Panc1 (cell line): ENCODE measurements at regions not wholly inside any gene's neighbourhood (a gene's known extent, or its start where the extent isn't known, plus 50 kb on each side); places are given as distances from the start of the nearest gene placed in this dataset.

Source experiments
- POLR2AphosphoS5 ChIP-seq: IDR thresholded peaks from 2 replicates; pipeline ENCODE4 v1.6.1; 2012; ENCODE audit warnings: mild to moderate bottlenecking, low read depth, low read length, moderate library complexity
- SIN3A ChIP-seq: IDR thresholded peaks from 2 replicates; pipeline ENCODE4 v1.6.1; 2012; ENCODE audit warnings: low read depth, mild to moderate bottlenecking, low read length, moderate library complexity, borderline replicate concordance; ENCODE audit not compliant: insufficient read depth
- TF ChIP-seq, protein P1 (sequence below): fragments of 450-650 bp; IDR thresholded peaks from 2 replicates; pipeline ENCODE4 v1.5.1; 2017; ENCODE audit warnings: mild to moderate bottlenecking
- TF ChIP-seq, protein P2 (sequence below), 2 experiments: IDR thresholded peaks; 2 replicates each; pipeline ENCODE4 v1.6.1; 2011 to 2012; ENCODE audit warnings: low read depth in 2 of 2, control low read depth in 1 of 2, low read length in 1 of 2, mild to moderate bottlenecking in 1 of 2, moderate library complexity in 1 of 2; ENCODE audit not compliant: insufficient read depth in 1 of 2

DNA sequence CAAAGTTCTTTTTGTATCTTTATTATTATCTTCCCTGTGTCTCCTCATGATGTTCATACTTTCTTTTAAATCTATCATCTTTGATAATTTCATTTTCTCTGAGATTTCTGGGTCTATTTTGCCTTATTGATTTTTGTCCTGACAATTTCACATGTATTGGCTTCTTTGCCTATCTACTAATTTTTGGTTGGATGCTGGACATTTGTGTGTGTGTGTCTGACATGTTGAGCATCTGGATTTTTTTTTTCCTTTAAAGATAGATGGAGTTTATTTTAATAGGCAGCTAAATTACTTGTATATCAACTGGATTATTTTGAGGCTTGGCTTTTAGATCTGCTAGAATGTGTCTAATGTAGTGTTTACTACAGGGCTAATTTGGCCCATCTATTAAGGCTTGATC is 178.0 kb upstream of the MOCS2 start:
- TF ChIP-seq, protein P1, sequence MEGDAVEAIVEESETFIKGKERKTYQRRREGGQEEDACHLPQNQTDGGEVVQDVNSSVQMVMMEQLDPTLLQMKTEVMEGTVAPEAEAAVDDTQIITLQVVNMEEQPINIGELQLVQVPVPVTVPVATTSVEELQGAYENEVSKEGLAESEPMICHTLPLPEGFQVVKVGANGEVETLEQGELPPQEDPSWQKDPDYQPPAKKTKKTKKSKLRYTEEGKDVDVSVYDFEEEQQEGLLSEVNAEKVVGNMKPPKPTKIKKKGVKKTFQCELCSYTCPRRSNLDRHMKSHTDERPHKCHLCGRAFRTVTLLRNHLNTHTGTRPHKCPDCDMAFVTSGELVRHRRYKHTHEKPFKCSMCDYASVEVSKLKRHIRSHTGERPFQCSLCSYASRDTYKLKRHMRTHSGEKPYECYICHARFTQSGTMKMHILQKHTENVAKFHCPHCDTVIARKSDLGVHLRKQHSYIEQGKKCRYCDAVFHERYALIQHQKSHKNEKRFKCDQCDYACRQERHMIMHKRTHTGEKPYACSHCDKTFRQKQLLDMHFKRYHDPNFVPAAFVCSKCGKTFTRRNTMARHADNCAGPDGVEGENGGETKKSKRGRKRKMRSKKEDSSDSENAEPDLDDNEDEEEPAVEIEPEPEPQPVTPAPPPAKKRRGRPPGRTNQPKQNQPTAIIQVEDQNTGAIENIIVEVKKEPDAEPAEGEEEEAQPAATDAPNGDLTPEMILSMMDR, result no peak
- TF ChIP-seq, protein P2, sequence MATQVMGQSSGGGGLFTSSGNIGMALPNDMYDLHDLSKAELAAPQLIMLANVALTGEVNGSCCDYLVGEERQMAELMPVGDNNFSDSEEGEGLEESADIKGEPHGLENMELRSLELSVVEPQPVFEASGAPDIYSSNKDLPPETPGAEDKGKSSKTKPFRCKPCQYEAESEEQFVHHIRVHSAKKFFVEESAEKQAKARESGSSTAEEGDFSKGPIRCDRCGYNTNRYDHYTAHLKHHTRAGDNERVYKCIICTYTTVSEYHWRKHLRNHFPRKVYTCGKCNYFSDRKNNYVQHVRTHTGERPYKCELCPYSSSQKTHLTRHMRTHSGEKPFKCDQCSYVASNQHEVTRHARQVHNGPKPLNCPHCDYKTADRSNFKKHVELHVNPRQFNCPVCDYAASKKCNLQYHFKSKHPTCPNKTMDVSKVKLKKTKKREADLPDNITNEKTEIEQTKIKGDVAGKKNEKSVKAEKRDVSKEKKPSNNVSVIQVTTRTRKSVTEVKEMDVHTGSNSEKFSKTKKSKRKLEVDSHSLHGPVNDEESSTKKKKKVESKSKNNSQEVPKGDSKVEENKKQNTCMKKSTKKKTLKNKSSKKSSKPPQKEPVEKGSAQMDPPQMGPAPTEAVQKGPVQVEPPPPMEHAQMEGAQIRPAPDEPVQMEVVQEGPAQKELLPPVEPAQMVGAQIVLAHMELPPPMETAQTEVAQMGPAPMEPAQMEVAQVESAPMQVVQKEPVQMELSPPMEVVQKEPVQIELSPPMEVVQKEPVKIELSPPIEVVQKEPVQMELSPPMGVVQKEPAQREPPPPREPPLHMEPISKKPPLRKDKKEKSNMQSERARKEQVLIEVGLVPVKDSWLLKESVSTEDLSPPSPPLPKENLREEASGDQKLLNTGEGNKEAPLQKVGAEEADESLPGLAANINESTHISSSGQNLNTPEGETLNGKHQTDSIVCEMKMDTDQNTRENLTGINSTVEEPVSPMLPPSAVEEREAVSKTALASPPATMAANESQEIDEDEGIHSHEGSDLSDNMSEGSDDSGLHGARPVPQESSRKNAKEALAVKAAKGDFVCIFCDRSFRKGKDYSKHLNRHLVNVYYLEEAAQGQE (IDR thresholded peaks at IDR 0.05; ENCODE audit: insufficient read depth in 1 of 2, low read depth in 2 of 2, low read length in 1 of 2), result no peak
- TF ChIP-seq SIN3A (no peak), POLR2AphosphoS5 (no peak)
